Liver (tissue), 7 donors: ENCODE measurements at regions not wholly inside any gene's neighbourhood (a gene's known extent, or its start where the extent isn't known, plus 50 kb on each side); places are given as distances from the start of the nearest gene placed in this dataset.

Experiments used
- DNase-seq: peaks from one replicate; pipeline ENCODE4 v3.0.0-alpha.2; 2017; ENCODE audit warnings: low spot score
- H3K27ac ChIP-seq, 2 donors: one replicate each; pipeline ENCODE4 v1.7.0; 2013; ENCODE audit warnings: inconsistent platforms in 2 of 2, low read length in 2 of 2, control low read depth in 1 of 2, low read depth in 1 of 2, mild to moderate bottlenecking in 1 of 2
- H3K27me3 ChIP-seq, 4 donors: one replicate each; pipeline versions ENCODE4 v1.6.1 to v1.7.0; 2013; ENCODE audit warnings: low read length in 3 of 4, inconsistent platforms in 1 of 4, mild to moderate bottlenecking in 1 of 4, moderate library complexity in 1 of 4; ENCODE audit not compliant: control insufficient read depth in 4 of 4, insufficient read depth in 4 of 4
- H3K36me3 ChIP-seq, 4 donors: one replicate each; pipeline versions ENCODE4 v1.6.1 to v1.7.0; 2013; ENCODE audit warnings: low read length in 3 of 4, mild to moderate bottlenecking in 3 of 4, low read depth in 1 of 4, moderate library complexity in 1 of 4; ENCODE audit not compliant: control insufficient read depth in 4 of 4, insufficient read depth in 3 of 4
- H3K4me1 ChIP-seq, 4 donors: one replicate each; pipeline versions ENCODE4 v1.6.1 to v1.7.0; 2013; ENCODE audit warnings: low read length in 3 of 4, mild to moderate bottlenecking in 3 of 4, moderate library complexity in 1 of 4; ENCODE audit not compliant: control insufficient read depth in 4 of 4, insufficient read depth in 4 of 4
- H3K4me3 ChIP-seq, 3 donors: one replicate each; pipeline versions ENCODE4 v1.6.1 to v1.7.0; 2013; ENCODE audit warnings: low read length in 3 of 3, control low read depth in 1 of 3, low read depth in 1 of 3, mild to moderate bottlenecking in 1 of 3
- H3K9ac ChIP-seq, 2 donors: one replicate each; pipeline ENCODE4 v1.7.0; 2013; ENCODE audit warnings: low read length in 2 of 2, mild to moderate bottlenecking in 2 of 2, moderate library complexity in 2 of 2, control low read depth in 1 of 2, low read depth in 1 of 2
- H3K9me3 ChIP-seq, 4 donors: one replicate each; pipeline versions ENCODE4 v1.6.1 to v1.7.0; 2013; ENCODE audit warnings: low read length in 3 of 4; ENCODE audit not compliant: control insufficient read depth in 4 of 4
- EGR1 ChIP-seq, 2 donors: IDR thresholded peaks; 2 replicates each; pipeline ENCODE4 v1.6.1; 2016 to 2018; ENCODE audit warnings: antibody characterized with exemption in 2 of 2, low read depth in 2 of 2
- FOXA1 ChIP-seq: IDR thresholded peaks from 2 replicates; pipeline ENCODE4 v1.6.1; 2016; ENCODE audit warnings: antibody characterized with exemption
- FOXA2 ChIP-seq: IDR thresholded peaks from 2 replicates; pipeline ENCODE4 v1.6.1; 2016; ENCODE audit warnings: antibody characterized with exemption
- GABPA ChIP-seq, 2 donors: IDR thresholded peaks in 1 of 2; conservative IDR thresholded peaks in 1 of 2; 2 replicates each; pipeline ENCODE4 v1.6.1; 2016; ENCODE audit warnings: antibody characterized with exemption in 2 of 2, mild to moderate bottlenecking in 1 of 2, moderate library complexity in 1 of 2
- HNF4A ChIP-seq, 2 donors: conservative IDR thresholded peaks; 2 replicates each; pipeline ENCODE4 v1.6.1; 2016; ENCODE audit warnings: antibody characterized with exemption in 2 of 2, mild to moderate bottlenecking in 2 of 2
- HNF4G ChIP-seq: IDR thresholded peaks from 2 replicates; pipeline ENCODE4 v1.6.1; 2016; ENCODE audit warnings: antibody characterized with exemption
- JUND ChIP-seq, 2 donors: IDR thresholded peaks; 2 replicates each; pipeline ENCODE4 v1.6.1; 2016; ENCODE audit warnings: antibody characterized with exemption in 2 of 2
- YY1 ChIP-seq: IDR thresholded peaks from 2 replicates; pipeline ENCODE4 v1.6.1; 2016; ENCODE audit warnings: antibody characterized with exemption, mild to moderate bottlenecking
- WGBS: extraction: QIAGEN DNeasy Blood & Tissue Kit; methylation state at CpG from one replicate; pipeline ENCODE4 v1.1.7; 2013; 5-methylcytosine and 5-hydroxymethylcytosine counted together
- TF ChIP-seq, protein P1 (sequence below): IDR thresholded peaks from 2 replicates; pipeline ENCODE4 v1.6.1; 2016; ENCODE audit warnings: antibody characterized with exemption
- TF ChIP-seq, protein P2 (sequence below): IDR thresholded peaks from 2 replicates; pipeline ENCODE4 v1.6.1; 2016; ENCODE audit warnings: antibody characterized with exemption, mild to moderate bottlenecking
- TF ChIP-seq, protein P3 (sequence below): IDR thresholded peaks from 2 replicates; pipeline ENCODE4 v1.6.1; 2016; ENCODE audit warnings: antibody characterized with exemption
- TF ChIP-seq, protein P4 (sequence below): IDR thresholded peaks from 2 replicates; pipeline ENCODE4 v1.6.1; 2016; ENCODE audit warnings: antibody characterized with exemption
- donor health status: healthy.
- donor health status: healthy.
- donor health status: healthy.
- donor health status: healthy.

DNA sequence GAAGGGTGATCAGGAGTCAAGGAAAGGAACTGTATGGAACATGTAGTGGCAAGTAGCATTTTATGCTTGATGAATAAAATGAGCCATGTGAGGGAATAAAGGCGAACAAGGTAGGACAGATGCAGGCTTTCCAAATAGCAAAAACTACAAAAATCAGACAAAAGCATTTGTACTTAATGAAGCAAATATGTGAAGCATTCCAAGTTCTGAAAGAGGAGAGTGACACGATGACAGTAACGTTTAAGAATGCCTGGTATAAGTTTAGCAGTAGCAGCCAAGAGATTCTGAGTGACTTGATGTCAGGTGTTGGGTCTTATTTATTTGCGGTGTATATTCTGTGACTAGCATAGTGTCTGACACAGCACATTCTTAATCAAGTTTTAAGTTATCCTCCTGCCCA lies 408.2 kb upstream of the RASGRP1 start:
- Histone ChIP-seq H3K27me3 (no peaks in the 10 kb centered on the region), H3K4me1 (no peaks in the 10 kb centered on the region), H3K4me3 (no peak overlapping the region), H3K27ac (no peak overlapping the region), H3K36me3 (no peaks in the 10 kb centered on the region), H3K9ac (no peak overlapping the region), H3K9me3 (no peaks in the 10 kb centered on the region)
- 92% methylated on average over 4 of the region's 4 CpGs for WGBS
- TF ChIP-seq GABPA (IDR thresholded peaks at IDR 0.05 in 1 of 2, conservative IDR thresholded peaks at IDR 0.05 in 1 of 2) (no peak), FOXA2 (no peak), JUND (IDR thresholded peaks at IDR 0.05) (no peak), EGR1 (IDR thresholded peaks at IDR 0.05; ENCODE audit: low read depth in 2 of 2) (no peak), HNF4A (conservative IDR thresholded peaks at IDR 0.05) (no peak), FOXA1 (no peak), HNF4G (no peak), YY1 (no peak)
- TF ChIP-seq, protein P1, sequence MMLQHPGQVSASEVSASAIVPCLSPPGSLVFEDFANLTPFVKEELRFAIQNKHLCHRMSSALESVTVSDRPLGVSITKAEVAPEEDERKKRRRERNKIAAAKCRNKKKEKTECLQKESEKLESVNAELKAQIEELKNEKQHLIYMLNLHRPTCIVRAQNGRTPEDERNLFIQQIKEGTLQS: no peak
- TF ChIP-seq, protein P2, sequence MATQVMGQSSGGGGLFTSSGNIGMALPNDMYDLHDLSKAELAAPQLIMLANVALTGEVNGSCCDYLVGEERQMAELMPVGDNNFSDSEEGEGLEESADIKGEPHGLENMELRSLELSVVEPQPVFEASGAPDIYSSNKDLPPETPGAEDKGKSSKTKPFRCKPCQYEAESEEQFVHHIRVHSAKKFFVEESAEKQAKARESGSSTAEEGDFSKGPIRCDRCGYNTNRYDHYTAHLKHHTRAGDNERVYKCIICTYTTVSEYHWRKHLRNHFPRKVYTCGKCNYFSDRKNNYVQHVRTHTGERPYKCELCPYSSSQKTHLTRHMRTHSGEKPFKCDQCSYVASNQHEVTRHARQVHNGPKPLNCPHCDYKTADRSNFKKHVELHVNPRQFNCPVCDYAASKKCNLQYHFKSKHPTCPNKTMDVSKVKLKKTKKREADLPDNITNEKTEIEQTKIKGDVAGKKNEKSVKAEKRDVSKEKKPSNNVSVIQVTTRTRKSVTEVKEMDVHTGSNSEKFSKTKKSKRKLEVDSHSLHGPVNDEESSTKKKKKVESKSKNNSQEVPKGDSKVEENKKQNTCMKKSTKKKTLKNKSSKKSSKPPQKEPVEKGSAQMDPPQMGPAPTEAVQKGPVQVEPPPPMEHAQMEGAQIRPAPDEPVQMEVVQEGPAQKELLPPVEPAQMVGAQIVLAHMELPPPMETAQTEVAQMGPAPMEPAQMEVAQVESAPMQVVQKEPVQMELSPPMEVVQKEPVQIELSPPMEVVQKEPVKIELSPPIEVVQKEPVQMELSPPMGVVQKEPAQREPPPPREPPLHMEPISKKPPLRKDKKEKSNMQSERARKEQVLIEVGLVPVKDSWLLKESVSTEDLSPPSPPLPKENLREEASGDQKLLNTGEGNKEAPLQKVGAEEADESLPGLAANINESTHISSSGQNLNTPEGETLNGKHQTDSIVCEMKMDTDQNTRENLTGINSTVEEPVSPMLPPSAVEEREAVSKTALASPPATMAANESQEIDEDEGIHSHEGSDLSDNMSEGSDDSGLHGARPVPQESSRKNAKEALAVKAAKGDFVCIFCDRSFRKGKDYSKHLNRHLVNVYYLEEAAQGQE: no peak
- TF ChIP-seq, protein P3, sequence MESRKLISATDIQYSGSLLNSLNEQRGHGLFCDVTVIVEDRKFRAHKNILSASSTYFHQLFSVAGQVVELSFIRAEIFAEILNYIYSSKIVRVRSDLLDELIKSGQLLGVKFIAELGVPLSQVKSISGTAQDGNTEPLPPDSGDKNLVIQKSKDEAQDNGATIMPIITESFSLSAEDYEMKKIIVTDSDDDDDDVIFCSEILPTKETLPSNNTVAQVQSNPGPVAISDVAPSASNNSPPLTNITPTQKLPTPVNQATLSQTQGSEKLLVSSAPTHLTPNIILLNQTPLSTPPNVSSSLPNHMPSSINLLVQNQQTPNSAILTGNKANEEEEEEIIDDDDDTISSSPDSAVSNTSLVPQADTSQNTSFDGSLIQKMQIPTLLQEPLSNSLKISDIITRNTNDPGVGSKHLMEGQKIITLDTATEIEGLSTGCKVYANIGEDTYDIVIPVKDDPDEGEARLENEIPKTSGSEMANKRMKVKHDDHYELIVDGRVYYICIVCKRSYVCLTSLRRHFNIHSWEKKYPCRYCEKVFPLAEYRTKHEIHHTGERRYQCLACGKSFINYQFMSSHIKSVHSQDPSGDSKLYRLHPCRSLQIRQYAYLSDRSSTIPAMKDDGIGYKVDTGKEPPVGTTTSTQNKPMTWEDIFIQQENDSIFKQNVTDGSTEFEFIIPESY: no peak
- TF ChIP-seq, protein P4, sequence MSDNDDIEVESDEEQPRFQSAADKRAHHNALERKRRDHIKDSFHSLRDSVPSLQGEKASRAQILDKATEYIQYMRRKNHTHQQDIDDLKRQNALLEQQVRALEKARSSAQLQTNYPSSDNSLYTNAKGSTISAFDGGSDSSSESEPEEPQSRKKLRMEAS: no peak
- no peak for DNase-seq

DNA sequence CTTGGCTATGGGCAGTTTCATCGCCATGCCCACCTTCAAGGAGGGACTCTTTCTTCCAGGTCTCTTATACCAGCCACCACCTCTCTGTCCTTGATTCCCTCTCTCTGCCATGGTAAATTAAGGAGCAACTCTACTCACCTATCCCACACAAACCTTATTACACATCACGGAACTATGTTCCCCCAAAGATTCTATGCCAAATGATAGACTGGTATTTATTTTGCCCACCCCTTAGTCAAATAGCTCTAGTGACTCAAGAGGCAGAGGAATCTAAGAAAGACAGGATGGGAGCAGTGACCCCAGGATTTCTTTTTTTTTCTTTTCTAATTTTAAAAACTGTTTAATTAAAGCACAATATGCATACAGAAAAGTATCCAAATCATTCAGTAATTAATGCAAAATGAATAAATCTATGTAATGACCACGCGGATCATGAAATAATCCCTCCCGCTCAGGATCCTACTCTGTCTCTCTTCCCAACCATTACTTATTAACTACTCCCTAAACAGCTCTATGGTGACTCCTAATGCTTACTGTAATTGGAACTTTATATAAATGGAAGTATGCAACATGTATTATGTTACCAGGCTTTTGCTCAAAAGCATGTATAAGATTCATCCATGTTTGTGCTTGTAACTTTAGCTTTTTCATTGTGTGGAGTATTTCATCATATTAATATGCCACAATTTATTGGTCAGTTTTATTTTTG lies 410.8 kb upstream of the RASGRP1 start:
- Histone ChIP-seq H3K27ac (no peak overlapping the region), H3K36me3 (peaks cover 0 to 1% (median 0%) of the 10 kb centered on the region in 4 donors), H3K9ac (no peak overlapping the region), H3K27me3 (no peaks in the 10 kb centered on the region), H3K4me1 (no peaks in the 10 kb centered on the region), H3K4me3 (no peak overlapping the region), H3K9me3 (peaks cover 0 to 4% (median 0%) of the 10 kb centered on the region in 4 donors)
- TF ChIP-seq EGR1 (IDR thresholded peaks at IDR 0.05; ENCODE audit: low read depth in 2 of 2): no peak
- 77% methylated on average over 5 of the region's 5 CpGs for WGBS
- no peak for DNase-seq
